HG02870 (cell line): ENCODE measurements at regions not wholly inside any gene's neighbourhood (a gene's known extent, or its start where the extent isn't known, plus 50 kb on each side); places are given as distances from the start of the nearest gene placed in this dataset.

ENCODE experiments used
- ATAC-seq: cut with Tn5 transposase; IDR thresholded peaks from one replicate; pipeline ENCODE4 v1.9.1; 2021; ENCODE audit warnings: mild to moderate bottlenecking, moderate library complexity; ENCODE audit not compliant: unreplicated experiment

DNA sequence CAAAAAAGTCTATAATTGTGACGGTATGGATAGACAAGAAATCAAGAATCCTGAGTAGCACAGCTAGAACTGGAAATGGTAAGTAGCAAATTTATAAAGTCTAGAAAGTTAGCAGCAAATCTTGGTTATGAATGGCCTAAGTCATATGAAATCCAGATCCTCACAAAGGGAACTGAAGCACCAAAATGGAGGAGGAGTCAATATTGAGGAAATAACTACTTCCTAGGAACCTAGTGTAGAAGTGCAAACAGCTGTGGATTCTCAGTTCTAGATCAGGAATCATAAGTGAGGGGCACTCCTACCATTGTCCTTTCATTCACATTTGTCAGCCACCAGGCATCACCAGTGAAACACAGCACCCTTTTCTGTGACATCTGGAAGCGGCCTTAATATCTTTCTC is 202.2 kb upstream of the DCN start:
- no peak for ATAC-seq

DNA sequence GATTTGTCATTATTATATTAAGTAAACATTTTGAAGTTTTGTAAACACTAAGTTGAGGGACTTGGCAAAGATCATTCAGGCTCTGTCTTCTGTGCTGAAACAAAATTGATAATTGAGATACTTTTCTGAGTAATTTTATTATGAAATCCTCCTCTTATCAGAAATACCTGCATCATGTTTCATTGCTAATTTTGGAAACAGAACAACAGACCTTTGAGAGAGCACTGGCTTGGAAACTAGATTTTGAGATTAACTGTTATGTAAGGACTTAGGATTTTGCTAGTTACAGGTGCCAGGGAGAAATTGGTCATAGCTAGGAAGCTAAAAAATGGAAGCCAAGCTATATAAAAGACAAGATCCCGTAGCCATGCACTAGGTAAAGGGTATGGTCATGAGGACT is 201.7 kb upstream of the DCN start:
- no peak for ATAC-seq

DNA sequence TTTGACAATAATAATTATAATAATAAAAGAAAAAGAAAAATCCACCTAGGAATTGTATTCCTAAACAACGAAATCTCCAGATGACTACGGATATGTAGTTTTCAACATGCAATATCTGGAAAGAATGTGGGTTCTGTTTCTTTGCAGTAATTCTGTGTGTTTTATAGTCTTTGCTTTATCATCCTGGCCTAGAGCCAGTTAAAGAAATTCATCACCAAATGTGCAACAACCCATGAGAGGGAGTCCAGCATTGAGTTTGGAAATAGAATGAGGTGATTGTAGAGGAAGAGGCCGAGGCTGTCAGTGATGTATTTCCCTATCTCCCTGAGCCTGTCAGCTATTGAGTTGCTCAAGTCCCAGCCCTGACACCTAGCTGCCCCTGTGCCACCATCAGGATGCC is 200.5 kb upstream of the DCN start:
- no peak for ATAC-seq

DNA sequence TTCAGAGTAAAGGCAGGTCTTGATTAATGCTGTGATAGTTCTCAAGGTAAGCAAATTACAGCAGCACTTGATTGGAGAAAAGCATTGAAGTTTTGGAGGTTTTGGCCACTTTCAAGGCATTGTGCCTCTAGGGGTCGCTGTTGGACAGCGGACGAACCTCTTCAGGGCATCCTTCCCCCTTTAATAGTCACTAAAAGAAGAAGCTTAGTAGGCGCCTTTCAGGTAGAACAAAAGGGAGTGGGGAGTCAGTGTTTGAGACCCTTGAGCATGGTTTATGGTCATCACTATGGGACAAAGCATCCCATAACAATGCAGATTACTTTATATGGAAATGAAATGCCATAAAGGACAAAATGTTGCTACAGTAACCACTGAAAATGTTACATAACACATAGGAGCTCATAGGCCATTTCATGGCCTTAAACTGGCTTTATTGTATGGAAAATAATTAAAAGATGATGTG is 199.5 kb upstream of the DCN start:
- peak; percentile 68 for ATAC-seq

DNA sequence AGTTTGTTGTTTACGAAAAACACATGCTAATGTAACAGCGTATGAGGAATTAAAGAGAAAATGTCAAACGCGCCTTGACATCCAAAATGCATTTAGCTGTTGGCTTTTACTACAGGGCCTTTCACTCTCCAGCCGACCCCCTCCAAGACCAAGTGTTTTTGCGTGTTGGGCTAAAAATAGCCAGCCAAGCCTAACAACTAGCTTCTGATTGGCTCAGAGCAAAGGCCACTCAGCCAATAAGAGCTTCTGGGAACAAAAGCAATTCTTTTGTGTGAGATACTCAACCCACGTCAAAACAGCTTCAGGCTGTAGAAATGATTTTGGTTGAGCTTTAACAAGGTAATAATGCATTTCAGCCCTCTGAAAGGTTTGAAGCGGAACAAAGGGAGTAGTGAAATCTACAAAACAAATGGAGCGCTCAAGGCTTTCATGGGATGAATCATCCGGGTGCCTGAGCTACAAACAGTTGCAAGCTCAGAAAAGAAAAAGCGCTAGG is 198.7 kb upstream of the DCN start:
- peak; percentile 78 for ATAC-seq

DNA sequence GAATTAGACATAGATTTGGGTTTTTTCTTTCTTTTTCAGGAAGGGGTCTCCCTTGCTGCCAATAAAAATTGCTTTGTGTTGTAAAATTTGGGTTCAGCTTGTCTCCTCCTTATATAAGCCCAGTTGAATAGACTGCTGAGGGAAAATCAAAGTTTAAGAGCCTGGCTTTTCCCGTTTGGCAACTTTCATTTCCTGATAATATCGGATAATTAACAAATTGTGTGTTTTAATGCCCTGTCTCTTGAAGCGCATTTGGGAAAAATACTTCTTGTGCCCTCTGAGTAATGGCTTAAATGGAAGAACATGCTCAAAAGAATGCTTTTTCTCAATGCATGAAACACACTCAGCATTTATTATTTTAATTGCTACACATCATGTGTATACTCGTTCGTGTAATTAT is 198.0 kb upstream of the DCN start:
- ATAC-seq = no peak

DNA sequence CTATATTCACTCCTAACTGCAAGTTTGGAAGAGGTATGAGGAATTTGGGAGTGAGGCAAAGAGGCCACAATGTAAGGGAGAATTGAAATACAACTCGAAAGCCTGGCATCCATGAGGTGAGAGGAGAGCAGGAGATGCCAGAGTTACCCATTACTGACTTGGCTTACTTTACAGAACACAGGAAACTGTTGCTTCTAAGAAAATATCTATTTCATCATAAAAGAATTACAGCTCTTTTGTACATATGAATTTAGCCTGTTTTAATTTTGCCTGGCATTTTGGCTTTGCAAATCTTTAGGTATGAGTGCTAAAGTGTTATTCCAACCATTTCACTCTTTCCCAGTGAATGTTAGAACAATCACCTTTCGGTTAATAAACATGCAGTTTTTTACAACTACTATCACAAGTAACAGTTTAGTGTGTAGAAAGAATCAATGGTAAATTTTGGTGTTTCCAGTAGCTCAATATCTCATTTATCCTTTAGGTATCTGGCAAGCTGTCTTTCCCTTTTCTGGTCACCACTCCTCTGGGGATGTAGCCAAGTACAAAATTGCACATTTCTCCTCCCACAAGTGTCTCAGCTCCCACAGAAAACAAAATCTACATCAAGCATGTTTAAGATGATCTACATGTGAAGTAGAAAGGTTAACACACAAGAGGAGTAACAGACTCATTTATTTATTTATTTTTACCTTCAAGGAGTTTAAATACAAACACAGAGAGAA is 196.6 kb upstream of the DCN start:
- ATAC-seq = no peak

DNA sequence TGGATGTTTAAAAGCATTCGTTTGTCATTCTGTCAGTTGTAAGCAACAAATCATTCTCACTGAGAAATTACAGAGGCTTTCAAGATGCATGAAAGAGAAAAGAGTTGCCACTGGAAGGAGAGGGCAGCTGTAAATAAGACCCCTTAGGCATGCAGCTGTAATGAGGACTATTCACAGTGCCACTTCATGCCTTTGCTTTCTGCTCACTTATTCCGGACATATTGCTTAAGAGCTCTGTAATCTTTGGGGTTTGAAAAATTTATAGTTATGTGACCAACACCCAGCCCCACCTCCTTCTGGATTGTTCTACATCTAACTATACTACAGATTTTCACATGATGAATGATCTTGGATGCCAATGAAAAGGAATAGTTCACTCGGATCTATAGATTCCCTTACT is 194.8 kb upstream of the DCN start:
- no peak for ATAC-seq

DNA sequence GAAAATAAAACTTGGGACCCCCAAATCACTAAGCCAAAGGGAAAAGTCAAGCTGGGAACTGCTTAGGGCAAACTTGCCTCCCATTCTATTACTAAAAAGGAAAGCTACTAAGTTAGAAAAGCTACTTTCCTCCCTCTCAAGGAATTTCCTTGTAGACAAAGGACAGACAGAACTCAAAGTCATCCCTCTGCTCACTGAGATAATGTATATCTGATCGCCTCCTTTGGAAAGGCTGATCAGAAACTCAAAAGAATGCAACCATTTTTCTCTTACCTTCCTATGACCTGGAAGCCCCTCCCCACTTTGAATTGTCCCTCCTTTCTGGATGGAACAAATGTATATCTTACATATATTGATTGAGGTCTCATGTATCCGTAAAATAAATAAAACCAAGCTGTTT is 190.5 kb upstream of the DCN start:
- ATAC-seq = no peak

DNA sequence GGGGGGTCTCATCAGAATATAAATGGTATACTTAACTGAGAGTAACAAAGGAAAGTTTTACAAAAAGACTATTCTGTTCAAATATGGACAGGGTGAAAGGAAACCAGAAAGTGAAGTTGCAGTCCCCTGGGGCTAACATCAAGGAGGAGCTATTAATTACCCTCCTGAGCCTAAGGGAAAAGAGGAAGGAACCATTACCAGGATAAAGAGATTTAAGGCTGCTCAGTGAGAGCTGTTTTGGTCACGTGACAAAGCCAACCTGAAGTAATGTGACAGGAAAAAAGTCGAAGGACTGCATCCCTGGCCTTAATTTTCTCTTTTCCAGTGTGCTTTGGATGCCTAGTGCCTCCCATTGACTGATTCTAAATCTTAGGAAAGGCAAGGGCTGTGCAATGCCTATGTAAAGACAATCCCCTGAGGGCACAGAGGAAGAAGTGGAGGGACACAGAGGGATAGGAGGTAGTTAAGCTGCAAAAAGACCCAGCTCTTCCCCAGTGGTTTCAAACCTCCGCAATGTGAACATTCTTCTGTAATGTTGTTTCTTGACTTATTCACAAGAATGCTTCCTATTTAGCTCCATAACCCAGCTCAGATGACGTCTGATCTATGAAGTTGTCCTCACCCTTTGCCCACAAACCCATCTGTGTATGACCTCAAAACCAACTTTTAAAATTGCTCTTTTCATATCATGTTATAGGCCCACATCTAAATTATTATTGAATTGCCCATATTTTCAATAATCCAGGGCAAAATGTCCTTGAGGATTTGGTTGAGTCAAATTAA is 187.7 kb upstream of the DCN start:
- no peak for ATAC-seq

DNA sequence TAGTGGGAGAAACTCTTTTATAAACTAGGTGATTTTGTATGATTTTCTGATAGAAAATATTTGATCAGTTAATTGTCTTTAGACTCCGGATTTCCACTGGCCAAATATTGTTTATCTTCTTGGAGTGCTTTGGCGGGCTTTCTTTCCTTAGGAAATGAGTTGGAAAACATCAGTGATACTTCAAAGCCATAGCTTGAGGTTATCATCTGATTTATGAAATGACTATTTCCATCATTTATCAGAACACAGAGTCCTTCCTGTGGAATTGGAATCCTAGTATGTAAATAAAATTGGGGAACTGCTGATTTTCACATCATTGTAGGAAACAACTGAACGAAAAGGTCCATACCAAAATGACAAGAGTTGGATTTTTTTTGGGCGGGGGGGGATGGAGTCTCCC is 186.0 kb upstream of the DCN start:
- no peak for ATAC-seq

DNA sequence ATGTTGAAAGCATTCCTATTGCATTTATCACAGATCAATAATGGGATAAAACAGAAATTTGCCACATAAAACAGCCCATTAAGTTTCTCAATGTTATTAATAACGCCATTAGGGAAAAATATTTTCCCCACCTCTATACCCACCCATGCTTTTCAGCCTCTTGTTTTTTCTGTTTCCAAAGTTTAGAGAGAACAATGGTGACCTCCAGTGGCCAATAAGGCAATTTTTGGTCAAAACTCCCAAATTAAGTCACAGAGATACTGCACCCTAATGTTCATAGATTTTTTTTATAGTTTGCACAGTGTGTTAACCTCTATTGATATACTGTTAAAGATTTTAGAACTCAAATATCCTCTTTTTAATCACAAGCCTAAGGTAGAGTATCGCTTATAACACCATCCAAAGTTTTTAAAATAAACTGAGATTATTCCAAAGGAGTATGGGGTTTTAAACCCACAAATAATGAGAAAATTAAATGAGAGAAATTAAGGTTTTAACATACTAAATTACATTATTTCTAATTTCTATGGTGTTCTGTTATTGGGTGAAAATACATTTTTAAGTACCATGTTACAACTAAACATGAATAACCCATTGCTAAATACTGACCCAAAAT is 184.7 kb upstream of the DCN start:
- ATAC-seq = no peak

DNA sequence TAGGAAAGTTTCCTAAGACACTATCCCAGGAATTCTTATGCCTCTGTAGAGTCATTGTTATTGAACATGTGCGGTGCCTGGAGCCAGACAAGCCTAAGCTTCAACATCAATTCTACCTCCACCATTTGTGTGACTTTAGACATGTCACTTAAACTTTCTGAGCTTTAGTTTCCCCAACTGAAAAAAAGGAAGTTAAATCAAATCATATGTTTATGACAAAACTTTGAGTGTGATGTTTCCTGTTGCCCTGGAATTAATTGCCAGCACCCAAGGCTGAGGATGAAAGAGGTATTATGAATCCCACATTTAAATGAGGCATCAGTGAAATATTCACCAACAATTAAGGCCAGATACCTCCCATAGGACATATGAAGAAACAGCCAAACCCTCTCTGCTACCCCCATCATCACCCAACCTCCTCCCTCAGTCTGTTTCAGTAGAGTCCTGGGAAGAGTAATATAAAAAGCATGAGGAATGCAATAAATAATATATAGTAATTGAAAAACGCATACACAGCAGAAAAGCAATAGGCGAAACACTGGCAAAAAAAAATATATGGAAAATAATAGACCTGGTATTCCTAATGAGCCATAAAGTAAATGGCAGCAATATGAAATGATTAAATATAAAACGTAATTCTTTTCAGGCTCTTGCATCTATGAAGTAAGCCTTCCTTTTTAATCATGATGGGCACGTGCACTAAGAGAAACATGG is 182.0 kb upstream of the DCN start:
- no peak for ATAC-seq

DNA sequence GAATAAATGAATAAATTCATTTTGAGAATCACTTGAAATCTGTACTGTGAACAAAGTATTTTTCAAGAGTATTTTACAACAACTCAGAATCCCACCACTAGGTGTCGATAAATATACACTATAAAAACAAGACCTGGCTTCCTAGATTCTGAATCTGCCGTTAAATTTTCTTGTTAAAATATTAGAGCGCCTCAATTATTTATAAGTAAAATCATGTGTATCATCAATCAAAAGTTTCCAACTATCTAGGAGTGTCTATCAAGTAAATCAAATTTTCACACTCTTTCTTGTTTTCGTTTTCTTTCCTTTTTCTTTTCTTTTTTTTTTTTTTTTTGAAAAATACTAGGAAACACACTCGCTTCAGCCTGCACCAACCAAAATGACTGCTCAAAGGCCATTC is 179.2 kb upstream of the DCN start:
- ATAC-seq = peak; percentile 43

DNA sequence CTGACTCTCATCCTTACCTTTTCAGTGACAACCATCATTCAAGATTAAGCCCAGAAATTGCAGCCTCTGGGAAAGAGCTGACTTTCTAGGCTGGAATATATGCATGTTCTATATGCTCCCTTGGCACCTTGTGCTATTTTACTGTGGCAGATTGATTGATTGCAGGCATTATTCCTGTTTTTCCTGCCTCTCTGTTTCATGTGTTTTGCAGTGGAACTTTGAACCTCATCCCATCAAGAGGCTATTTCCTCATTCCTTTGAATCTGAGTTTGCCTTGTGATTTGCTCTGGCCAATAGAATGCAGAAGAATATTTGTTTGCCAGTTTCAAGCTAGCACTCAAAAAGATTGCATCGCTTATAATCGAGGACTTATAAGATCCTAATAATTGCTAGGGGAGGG is 174.8 kb upstream of the DCN start:
- no peak for ATAC-seq

DNA sequence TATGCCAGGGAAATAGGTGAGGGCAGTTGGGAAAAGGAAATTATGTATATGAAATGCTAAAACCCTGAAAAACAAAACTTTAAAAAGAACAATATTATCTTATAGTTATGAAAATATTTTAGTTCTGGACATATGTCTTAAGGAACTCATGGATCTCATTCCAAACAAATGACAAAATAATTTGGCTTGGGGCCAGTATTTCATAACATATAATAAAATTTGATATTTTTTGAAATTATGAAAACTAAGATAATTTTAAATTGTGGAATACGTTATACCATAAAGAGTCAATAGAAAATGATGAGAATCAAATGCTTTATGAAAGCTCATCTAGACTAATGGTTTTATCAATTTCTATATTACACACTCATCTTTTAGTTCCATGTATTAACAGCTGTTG is 173.8 kb upstream of the DCN start:
- no peak for ATAC-seq

DNA sequence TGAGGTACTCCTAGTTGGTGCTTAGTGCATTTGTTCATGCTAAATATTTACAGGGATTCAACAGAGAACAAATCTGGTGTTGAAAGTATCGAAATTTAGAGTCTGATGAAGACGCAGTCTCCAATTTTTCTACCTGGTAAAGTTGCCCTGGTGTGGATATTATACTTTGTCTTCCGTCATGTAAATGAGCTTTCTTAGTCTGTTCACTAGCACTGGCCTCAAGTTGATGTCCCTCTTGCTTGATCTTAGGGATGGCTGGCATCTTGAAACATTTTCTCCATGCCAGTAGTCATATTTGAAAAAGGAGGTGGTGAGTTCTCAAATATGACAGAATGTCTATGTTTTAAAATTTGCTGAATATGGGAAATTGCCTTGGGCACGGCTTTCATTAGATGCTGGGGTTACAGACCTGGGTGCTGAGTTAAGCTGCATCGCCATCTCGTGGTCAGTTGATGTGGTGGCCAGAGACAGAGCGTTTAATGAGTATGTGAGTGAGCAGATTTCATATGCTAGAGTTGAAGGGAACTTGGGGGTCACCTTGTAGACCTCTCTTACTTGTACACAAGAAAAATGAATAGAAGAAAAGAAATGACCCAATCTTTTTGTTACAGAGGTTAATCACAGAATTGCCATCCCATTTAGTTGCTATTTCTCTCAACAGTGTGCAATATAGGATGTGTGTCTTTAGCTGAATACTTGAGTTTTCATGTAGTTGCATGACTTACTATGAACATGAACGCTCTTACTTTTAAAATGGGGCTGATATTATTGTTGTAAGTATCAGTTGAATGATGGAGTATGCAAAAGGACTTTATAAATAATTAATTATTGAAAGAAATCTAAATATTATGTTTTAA is 172.8 kb upstream of the DCN start:
- peak; percentile 87 for ATAC-seq

DNA sequence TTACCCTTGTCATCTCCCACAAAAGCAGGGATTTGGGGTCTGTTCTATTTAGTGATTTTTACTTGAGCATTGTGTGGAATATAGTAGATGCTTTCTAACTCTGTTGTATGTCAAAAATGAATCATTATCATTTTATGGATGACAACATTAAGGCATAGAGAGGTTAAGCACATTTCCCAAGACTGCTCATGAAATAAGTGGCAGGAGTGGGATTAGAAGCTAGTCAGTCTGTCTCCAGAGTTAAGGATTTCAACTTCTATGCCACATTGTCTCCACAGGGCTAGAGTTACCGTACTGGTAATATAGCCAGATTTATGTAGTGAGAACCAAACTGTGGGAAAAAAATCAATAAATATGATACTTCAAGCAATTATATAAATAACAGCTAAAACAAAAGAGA is 170.6 kb upstream of the DCN start:
- ATAC-seq = no peak

DNA sequence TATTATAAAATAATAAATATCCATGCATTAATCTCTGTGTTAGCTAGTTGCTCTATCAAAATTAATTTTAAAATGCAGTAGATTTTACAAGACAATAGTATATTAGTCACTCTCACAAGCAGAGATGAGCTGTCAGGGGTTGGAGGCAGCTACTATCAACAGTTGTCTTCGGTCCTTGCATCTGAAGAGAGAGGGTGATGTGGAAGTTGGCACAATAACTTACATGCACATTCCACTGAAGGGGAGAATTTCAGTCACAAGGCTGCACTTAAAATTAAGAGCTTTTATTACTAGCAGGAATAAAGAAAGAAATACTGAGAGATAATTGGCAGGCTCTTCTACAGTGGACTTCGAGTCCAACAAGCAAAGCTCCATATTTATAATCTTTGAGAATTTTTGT is 166.9 kb upstream of the DCN start:
- no peak for ATAC-seq

DNA sequence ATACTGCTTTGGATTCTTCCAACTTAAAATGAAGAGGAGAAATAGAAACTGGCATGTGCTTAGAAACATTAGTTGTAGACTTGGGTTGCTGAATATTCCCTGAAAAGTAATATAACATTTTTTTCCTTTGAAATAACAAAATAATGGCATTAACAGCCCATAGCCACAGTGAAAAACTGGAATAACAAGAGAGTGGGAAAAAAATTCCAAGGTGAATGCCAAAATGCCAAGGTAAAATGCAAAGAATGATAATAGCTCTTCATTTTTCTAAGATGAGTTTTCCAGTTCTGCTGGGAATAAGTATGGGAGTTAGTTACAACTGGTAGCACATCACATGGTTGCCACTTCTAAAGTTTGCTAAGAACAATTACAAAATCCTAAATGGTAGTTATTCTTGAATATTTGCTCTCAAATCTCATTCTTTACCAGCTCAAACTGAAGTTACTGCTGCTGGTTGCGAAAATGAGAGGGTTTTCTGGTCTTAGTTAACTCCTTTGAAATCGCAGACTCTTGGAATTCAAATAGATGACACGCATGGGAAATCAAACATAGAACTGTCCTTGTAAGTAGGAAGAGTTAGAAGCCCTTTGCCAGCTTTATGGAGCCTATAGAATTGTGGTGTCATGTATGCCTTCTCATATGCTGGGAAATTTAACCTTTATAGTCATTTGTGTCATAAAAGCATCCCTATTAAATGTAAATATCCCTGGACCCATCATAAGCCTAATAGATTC is 165.0 kb upstream of the DCN start:
- ATAC-seq = no peak
